Retinal pigment epithelial cell (primary cell): ENCODE measurements at regions not wholly inside any gene's neighbourhood (a gene's known extent, or its start where the extent isn't known, plus 50 kb on each side); places are given as distances from the start of the nearest gene placed in this dataset.

Source experiments
- DNase-seq: peaks from one replicate; pipeline ENCODE4 v3.0.0-alpha.2; 2010; ENCODE audit warnings: low read depth
- H3K4me3 ChIP-seq: 2 replicates; pipeline ENCODE4 v1.5.1; 2011; ENCODE audit warnings: mild to moderate bottlenecking, low read length, control low read depth, moderate library complexity
- CTCF ChIP-seq: conservative IDR thresholded peaks from 2 replicates; pipeline ENCODE4 v1.5.1; 2011; ENCODE audit warnings: low read depth, low read length, control low read depth, inconsistent platforms

DNA sequence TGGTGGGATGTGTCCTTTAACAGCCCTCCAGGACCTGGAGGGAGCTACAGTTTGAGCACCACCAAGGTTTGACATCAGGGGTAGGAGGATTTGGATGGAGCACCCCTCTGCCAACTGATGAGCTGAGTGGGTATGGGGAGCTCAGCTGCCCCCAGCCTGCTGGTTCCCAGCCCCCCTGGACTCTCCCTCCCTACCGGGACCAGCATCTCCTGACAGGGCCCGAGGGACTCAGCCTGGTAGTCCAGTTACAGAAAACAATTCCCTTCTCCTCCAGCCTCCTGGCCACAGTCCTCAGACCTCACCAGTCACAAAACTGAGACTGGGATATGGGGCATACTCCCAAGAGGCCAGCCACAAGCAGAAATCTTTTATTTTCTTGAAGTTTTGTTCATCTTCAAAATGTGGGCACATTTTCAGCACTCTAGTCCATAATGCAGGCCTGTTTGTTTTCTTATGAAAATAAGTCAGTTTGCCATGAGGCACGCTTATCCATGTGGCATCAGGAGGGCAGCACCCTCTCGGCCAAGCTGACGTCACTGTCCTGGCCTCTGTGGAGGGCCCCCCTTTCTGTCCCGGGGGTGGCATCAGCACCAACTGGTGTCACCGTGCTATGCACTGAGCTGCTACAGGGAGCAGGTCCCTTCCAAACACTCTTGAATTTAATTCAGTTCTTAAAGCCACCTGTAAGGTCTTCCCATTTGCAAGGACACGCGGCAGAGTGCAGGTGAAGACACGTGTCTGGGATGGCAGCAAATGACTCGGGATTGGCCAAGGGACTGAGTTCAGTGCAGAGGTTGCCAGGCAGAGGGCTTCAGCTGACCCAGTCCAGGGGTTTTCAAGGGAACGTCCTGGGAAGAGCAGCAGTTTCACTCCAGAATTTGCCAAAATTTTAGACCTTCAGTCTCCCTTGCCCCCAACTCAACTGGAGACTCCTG, 187.6 kb downstream of the GADD45G start:
- no peak overlapping the region for H3K4me3 ChIP-seq
- TF ChIP-seq CTCF: no peak
- no peak for DNase-seq

DNA sequence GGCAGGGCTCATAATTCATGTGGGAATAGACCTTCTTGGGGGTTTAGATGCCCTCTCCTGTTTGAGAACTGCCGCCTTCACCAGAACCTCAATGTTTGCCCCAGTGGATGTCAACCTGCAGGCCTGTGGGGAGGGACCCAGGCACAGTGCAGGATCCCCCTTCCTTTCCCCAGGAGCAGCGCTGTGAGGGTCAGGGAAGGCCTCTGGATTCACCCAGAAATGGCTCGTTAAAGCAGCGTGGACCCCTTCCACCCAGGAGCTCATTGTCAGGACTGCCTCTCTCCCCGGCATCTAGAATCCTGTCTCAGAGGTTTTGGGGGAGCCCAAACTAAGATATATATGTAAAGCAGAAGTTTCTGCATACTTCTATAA, 188.3 kb downstream of the GADD45G start:
- no peak overlapping the region for H3K4me3 ChIP-seq
- no peak for DNase-seq
- no peak for TF ChIP-seq CTCF

- no peak for TF ChIP-seq CTCF
- no peak overlapping the region for H3K4me3 ChIP-seq
- DNase-seq: no peak
Observed at GRCh38 chr9:89793551-89793950, 188.7 kb downstream of the GADD45G start.

DNA sequence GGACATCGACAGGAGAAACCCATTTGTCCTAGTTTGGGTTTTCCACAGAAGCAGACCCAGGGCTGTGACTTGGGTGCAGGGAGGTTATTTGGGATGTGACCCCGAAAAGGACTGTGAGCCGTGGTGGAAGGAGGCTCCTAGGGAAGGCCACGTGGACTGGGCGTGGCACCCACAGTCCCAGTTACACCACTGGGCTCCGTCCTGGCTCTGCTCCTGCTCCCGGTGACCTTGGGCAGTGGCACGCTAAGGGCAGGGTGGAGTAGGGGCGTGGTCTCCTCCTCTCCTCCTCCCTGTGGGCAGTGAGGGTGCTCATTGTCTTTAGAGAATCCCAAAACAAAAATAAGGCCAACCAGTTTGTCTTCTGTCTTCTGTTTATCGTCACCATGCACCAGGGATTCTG, 190.1 kb downstream of the GADD45G start:
- DNase-seq: no peak

GRCh38 chr9:89795538-89796195, 190.9 kb downstream of the GADD45G start:
- no peak for DNase-seq
- no peak for TF ChIP-seq CTCF
- no peak overlapping the region for H3K4me3 ChIP-seq

More for the DNA sequence above, 190.1 kb downstream of the GADD45G start:
- no peak for TF ChIP-seq CTCF
- no peak overlapping the region for H3K4me3 ChIP-seq

- TF ChIP-seq CTCF: no peak
- DNase-seq: no peak
- H3K4me3 ChIP-seq: no peak overlapping the region
Observed at GRCh38 chr9:89796606-89797005, 191.8 kb downstream of the GADD45G start.

DNA sequence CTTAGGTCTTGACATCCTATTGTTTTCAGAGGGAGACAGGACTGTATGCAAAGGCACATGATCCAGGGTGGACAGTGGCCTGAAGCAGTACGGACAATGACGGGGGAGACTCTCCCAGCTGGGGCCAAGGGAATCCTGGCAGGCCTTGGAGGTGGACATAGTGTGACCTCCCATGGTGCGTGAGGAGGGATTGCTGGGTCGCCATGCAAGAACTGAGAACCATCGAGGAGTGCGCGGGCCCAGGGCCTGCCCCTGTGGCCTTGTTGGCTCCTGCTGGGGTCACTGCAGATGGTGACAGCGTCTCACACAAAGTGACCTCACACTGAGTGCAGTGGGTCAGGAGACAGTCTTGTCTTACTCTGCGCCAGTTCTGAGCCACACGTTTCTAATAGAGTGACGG, 192.4 kb downstream of the GADD45G start:
- no peak for DNase-seq
- no peak overlapping the region for H3K4me3 ChIP-seq
- no peak for TF ChIP-seq CTCF
